ENCODE measurements at regions not wholly inside any gene's neighbourhood (a gene's known extent, or its start where the extent isn't known, plus 50 kb on each side); places are given as distances from the start of the nearest gene placed in this dataset.

DNA sequence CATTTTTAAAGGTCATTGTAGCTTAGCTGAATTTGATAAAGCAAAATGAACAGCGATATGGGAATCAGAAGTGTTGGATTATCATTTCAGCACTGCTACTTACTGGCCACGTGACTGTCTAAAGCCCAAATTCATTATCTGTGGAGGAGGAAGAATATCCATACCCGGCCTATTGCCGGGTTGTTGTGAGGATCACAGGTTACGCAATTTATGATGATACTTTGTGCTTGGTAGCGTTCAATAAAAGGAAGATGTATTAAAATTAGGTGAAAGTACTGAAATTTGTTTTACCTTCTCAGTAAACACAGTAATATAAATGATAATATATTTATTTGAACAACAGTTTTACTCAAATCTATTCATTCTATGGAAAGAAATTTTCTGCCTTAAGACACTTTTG lies 1540.2 kb downstream of the ADGRL3 start:
- TF ChIP-seq POLR2A (IDR thresholded peaks at IDR 0.05): no peak
- no peak for TF ChIP-seq POLR2AphosphoS5 (IDR thresholded peaks at IDR 0.05; ENCODE audit: insufficient read depth in 1 of 2, low read depth in 1 of 2)
- TF ChIP-seq, protein P1, sequence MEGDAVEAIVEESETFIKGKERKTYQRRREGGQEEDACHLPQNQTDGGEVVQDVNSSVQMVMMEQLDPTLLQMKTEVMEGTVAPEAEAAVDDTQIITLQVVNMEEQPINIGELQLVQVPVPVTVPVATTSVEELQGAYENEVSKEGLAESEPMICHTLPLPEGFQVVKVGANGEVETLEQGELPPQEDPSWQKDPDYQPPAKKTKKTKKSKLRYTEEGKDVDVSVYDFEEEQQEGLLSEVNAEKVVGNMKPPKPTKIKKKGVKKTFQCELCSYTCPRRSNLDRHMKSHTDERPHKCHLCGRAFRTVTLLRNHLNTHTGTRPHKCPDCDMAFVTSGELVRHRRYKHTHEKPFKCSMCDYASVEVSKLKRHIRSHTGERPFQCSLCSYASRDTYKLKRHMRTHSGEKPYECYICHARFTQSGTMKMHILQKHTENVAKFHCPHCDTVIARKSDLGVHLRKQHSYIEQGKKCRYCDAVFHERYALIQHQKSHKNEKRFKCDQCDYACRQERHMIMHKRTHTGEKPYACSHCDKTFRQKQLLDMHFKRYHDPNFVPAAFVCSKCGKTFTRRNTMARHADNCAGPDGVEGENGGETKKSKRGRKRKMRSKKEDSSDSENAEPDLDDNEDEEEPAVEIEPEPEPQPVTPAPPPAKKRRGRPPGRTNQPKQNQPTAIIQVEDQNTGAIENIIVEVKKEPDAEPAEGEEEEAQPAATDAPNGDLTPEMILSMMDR (IDR thresholded peaks at IDR 0.05): no peak
- no peaks in the 10 kb centered on the region for H3K9me3 ChIP-seq
- H3K27ac ChIP-seq: no peak overlapping the region
- DNase-seq (ENCODE audit: extremely low spot score in 2 of 2): no peak
- intact Hi-C loops (cut with DNase I): no loop called here
- H3K27me3 ChIP-seq: no peaks in the 10 kb centered on the region
- H3K4me1 ChIP-seq: no peaks in the 10 kb centered on the region
- no peaks in the 10 kb centered on the region for H3K36me3 ChIP-seq
- no peak overlapping the region for H3K4me3 ChIP-seq

DNA sequence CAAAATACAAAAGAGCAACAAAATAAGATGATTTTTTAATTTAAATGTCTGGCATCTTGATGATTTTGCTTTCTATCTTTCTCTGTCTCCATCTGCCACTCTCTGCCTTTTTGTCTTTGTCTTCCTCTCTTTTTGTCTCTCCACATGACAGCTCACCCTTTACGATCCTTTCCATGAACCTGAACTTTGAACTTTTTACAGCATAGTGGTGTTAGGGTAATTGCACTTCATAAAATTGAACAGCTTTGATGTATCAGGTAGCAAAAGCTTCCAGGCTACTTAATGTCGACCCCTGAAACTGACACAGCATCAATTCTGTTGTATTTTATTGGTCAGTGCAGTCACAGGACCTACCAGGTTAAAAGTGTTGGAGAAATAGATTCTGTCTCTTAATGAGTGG lies 1517.0 kb downstream of the ADGRL3 start:
- TF ChIP-seq, protein P1 (IDR thresholded peaks at IDR 0.05): no peak
- no peak for TF ChIP-seq POLR2AphosphoS5 (IDR thresholded peaks at IDR 0.05; ENCODE audit: insufficient read depth in 1 of 2, low read depth in 1 of 2)
- no peak for TF ChIP-seq POLR2A (IDR thresholded peaks at IDR 0.05)
- Histone ChIP-seq H3K36me3 (no peaks in the 10 kb centered on the region), H3K4me1 (no peaks in the 10 kb centered on the region), H3K9me3 (no peaks in the 10 kb centered on the region), H3K27ac (no peak overlapping the region), H3K4me3 (no peak overlapping the region), H3K27me3 (no peaks in the 10 kb centered on the region)
- intact Hi-C loops (cut with DNase I): no loop called here
- no peak for DNase-seq (ENCODE audit: extremely low spot score in 2 of 2)

DNA sequence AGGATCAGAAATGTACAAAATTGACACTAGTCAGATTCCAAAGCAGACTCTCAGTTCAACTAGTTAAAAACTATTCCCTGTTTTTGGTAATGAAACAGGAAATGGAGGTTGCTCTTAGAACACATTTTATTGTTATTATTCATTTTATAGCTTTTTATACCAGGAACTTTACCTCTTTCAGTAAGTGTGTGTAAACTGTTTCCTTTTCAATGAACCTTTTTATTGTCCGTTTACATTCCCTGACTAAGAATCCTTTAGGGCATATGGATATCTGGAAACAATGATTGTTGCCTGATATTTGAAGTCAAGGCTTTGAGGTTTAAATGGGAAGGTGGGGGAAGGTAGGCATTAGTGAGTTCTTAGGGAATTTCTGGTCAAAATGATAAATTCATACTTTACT lies 1511.4 kb downstream of the ADGRL3 start:
- no peak overlapping the region for H3K4me3 ChIP-seq
- H3K36me3 ChIP-seq: no peaks in the 10 kb centered on the region
- H3K4me1 ChIP-seq: no peaks in the 10 kb centered on the region
- TF ChIP-seq POLR2A (IDR thresholded peaks at IDR 0.05) (no peak), POLR2AphosphoS5 (IDR thresholded peaks at IDR 0.05; ENCODE audit: insufficient read depth in 1 of 2, low read depth in 1 of 2) (no peak)
- TF ChIP-seq, protein P1 (IDR thresholded peaks at IDR 0.05): no peak
- no peak overlapping the region for H3K27ac ChIP-seq
- intact Hi-C loops (cut with DNase I): no loop called here
- H3K27me3 ChIP-seq: no peaks in the 10 kb centered on the region
- no peak for DNase-seq (ENCODE audit: extremely low spot score in 2 of 2)
- H3K9me3 ChIP-seq: no peaks in the 10 kb centered on the region

DNA sequence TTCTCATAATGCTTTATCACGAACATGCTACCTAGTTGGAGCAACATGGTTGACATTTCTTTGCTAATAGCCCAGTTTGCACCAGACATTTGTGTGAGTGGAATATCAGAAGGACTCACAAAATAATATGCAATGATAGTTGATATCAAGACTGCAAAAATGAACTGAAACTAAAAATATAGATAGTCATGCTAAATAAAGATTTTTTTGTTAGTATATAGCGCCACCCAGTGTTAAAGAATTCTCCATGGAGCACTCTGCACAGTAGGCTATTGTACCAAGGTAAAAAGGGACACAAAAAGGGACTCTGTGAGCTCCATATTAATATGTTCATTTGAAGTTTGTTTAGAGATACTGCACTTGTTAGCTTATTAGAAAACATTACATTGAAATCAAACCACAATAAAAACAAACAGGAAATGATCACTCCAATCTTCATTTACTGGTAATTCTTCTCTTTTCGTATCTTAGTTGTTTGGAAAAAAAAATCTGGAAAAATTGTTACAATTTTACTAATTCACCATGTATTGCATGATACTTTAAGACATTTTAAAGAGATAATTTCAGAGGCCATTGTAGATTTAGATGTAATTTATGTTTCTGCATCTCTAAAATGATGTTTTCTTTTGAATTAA lies 1509.6 kb downstream of the ADGRL3 start:
- no peak for TF ChIP-seq POLR2AphosphoS5 (IDR thresholded peaks at IDR 0.05; ENCODE audit: insufficient read depth in 1 of 2, low read depth in 1 of 2)
- TF ChIP-seq, protein P1 (IDR thresholded peaks at IDR 0.05): peak in 1 of 3 experiments; percentile 24
- no peak for TF ChIP-seq POLR2A (IDR thresholded peaks at IDR 0.05)
- Histone ChIP-seq H3K36me3 (no peaks in the 10 kb centered on the region), H3K27ac (no peak overlapping the region), H3K4me3 (no peak overlapping the region), H3K9me3 (no peaks in the 10 kb centered on the region), H3K4me1 (no peaks in the 10 kb centered on the region), H3K27me3 (no peaks in the 10 kb centered on the region)
- DNase-seq (ENCODE audit: extremely low spot score in 2 of 2): no peak
- intact Hi-C loops (cut with DNase I): no loop called here

DNA sequence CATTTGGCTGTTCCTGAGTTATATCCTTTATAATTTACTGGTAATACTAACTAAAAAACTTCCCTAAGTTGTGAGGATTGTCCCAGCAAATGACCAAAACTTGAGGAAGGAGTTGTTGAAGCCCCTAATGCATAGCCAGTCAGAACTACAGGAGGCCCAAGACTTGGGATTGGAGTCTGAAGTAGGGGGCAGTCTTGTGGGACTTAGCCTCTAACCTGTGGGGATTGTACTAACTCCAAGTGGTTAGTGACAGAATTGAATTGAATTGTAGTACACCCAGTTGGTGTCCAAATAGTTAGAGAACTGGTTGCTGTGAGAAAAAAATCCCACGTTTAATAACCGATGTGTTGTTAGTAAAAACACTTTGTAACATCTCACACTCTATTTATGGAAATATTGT lies 1506.3 kb downstream of the ADGRL3 start:
- Histone ChIP-seq H3K36me3 (no peaks in the 10 kb centered on the region), H3K27me3 (no peaks in the 10 kb centered on the region), H3K4me1 (no peaks in the 10 kb centered on the region), H3K4me3 (no peak overlapping the region), H3K9me3 (no peaks in the 10 kb centered on the region), H3K27ac (no peak overlapping the region)
- no peak for TF ChIP-seq POLR2A (IDR thresholded peaks at IDR 0.05)
- TF ChIP-seq, protein P1 (IDR thresholded peaks at IDR 0.05): no peak
- no peak for TF ChIP-seq POLR2AphosphoS5 (IDR thresholded peaks at IDR 0.05; ENCODE audit: insufficient read depth in 1 of 2, low read depth in 1 of 2)
- intact Hi-C loops (cut with DNase I): no loop called here
- no peak for DNase-seq (ENCODE audit: extremely low spot score in 2 of 2)
